ENCODE measurements at regions not wholly inside any gene's neighbourhood (a gene's known extent, or its start where the extent isn't known, plus 50 kb on each side); places are given as distances from the start of the nearest gene placed in this dataset.

DNA sequence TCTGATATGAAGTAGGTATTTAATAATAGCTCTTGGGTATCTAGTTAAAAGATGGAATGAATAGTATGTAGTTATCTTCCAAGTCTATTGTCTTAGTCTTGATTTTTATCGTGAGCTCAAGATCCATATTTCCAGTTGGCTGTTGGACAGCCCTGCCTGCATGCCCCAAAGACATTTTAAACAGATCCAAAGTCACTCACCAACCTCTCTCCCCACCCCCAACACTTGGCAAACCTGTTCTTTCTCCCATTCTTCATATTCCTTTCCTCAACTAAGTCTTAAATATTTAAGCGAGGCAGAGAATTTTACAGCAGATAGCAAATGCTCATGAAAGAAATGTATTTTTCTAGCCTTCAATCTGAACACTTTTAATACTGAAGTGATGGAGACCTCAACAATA is 80.7 kb upstream of the PALS2 start:
- TF ChIP-seq ZNF384 (IDR thresholded peaks at IDR 0.05) (no peak), L3MBTL2 (conservative IDR thresholded peaks at IDR 0.05) (no peak), LEF1 (IDR thresholded peaks at IDR 0.05; ENCODE audit: borderline replicate concordance) (no peak), FOXA1 (IDR thresholded peaks at IDR 0.05) (no peak), SP1 (IDR thresholded peaks at IDR 0.05) (no peak), FOXK2 (IDR thresholded peaks at IDR 0.05) (no peak), BHLHE40 (IDR thresholded peaks at IDR 0.05; ENCODE audit: borderline replicate concordance) (no peak), CTBP1 (IDR thresholded peaks at IDR 0.05; ENCODE audit: borderline replicate concordance) (no peak), HDGF (IDR thresholded peaks at IDR 0.05; ENCODE audit: borderline replicate concordance) (no peak), ARNT (IDR thresholded peaks at IDR 0.05) (no peak), FOXM1 (IDR thresholded peaks at IDR 0.05; ENCODE audit: borderline replicate concordance) (no peak), NFRKB (IDR thresholded peaks at IDR 0.05) (no peak)
